ENCODE measurements at regions not wholly inside any gene's neighbourhood (a gene's known extent, or its start where the extent isn't known, plus 50 kb on each side); places are given as distances from the start of the nearest gene placed in this dataset.

DNA sequence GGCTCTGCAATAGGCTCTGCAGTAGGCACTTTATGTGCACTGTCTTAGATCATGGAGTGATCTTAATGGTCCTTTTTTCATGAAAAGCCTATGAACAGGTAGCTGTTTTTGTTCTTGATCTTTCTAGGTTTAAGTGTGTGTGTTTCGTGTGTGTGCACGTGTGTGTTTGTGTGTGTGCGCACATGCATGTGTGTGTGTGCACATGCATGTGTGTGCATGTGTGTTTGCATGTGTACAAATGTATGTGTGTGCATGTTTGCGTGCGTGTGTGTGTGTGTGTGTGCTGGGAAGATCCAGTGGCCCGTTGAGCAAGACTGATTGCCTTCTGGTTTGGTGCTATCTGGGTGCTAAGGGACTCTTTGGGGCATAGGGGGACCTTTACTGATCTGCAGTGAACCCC is 334.8 kb downstream of the GLRX3 start:
- peaks cover 100% of the 10 kb centered on the region for H3K9me3 Mint-ChIP-seq
- no peak overlapping the region for H3K4me3 Mint-ChIP-seq
- Histone ChIP-seq H3K36me3 (ENCODE audit: insufficient read depth) (no peaks in the 10 kb centered on the region; the same call in 1 of the 2 replicates), H3F3A (replicated peaks; ENCODE audit: low read depth) (no peaks in the 10 kb centered on the region), H3K79me2 (replicated peaks; ENCODE audit: insufficient read depth) (no peaks in the 10 kb centered on the region), H3K27me3 (ENCODE audit: insufficient read depth) (no peaks in the 10 kb centered on the region), H3K4me2 (no peak overlapping the region), H4K20me1 (replicated peaks; ENCODE audit: insufficient read depth) (no peaks in the 10 kb centered on the region), H3K27ac (ENCODE audit: low read depth) (no peak overlapping the region), H3K4me1 (ENCODE audit: insufficient read depth) (no peaks in the 10 kb centered on the region), H3K9me2 (ENCODE audit: insufficient read depth) (no peaks in the 10 kb centered on the region), H2AFZ (no peak overlapping the region), H3K4me3 (no peak overlapping the region)
- H3K4me1 Mint-ChIP-seq = no peaks in the 10 kb centered on the region
- TF ChIP-seq ZNF462 (CRISPR knock-in tag; IDR thresholded peaks at IDR 0.05) = no peak
- TF ChIP-seq, protein P1, sequence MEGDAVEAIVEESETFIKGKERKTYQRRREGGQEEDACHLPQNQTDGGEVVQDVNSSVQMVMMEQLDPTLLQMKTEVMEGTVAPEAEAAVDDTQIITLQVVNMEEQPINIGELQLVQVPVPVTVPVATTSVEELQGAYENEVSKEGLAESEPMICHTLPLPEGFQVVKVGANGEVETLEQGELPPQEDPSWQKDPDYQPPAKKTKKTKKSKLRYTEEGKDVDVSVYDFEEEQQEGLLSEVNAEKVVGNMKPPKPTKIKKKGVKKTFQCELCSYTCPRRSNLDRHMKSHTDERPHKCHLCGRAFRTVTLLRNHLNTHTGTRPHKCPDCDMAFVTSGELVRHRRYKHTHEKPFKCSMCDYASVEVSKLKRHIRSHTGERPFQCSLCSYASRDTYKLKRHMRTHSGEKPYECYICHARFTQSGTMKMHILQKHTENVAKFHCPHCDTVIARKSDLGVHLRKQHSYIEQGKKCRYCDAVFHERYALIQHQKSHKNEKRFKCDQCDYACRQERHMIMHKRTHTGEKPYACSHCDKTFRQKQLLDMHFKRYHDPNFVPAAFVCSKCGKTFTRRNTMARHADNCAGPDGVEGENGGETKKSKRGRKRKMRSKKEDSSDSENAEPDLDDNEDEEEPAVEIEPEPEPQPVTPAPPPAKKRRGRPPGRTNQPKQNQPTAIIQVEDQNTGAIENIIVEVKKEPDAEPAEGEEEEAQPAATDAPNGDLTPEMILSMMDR (conservative IDR thresholded peaks at IDR 0.05; ENCODE audit: low read depth in 2 of 2) = no peak
- ATAC-seq = no peak
- H3K36me3 Mint-ChIP-seq (ENCODE audit: low read depth) = peaks cover 57% of the 10 kb centered on the region
- H3K27me3 Mint-ChIP-seq (ENCODE audit: insufficient read depth, low read depth, poor library complexity) = peaks cover under 1% of the 10 kb centered on the region
- DNase-seq (ENCODE audit: low spot score) = no peak
- H3K27ac Mint-ChIP-seq = no peak overlapping the region

GRCh38 chr10:130471486-130471885 is 335.3 kb downstream of the GLRX3 start:
- H3K79me2 ChIP-seq (replicated peaks; ENCODE audit: insufficient read depth) = no peaks in the 10 kb centered on the region
- Mint-ChIP-seq H3K4me1 (no peaks in the 10 kb centered on the region), H3K9me3 (peaks cover 100% of the 10 kb centered on the region), H3K36me3 (ENCODE audit: low read depth) (peaks cover 59% of the 10 kb centered on the region), H3K27me3 (ENCODE audit: insufficient read depth, low read depth, poor library complexity) (peaks cover 2% of the 10 kb centered on the region), H3K27ac (no peak overlapping the region), H3K4me3 (no peak overlapping the region)
- no peaks in the 10 kb centered on the region; the same call in 1 of the 2 replicates for H3K36me3 ChIP-seq (ENCODE audit: insufficient read depth)
- no peaks in the 10 kb centered on the region for H3K27me3 ChIP-seq (ENCODE audit: insufficient read depth)
- no peaks in the 10 kb centered on the region for H3K4me1 ChIP-seq (ENCODE audit: insufficient read depth)
- ATAC-seq (no peak), DNase-seq (ENCODE audit: low spot score) (no peak)
- no peak overlapping the region for H2AFZ ChIP-seq
- no peak overlapping the region for H3K27ac ChIP-seq (ENCODE audit: low read depth)
- H3F3A ChIP-seq (replicated peaks; ENCODE audit: low read depth) = no peaks in the 10 kb centered on the region
- H3K4me3 ChIP-seq = no peak overlapping the region
- H3K4me2 ChIP-seq = no peak overlapping the region
- H4K20me1 ChIP-seq (replicated peaks; ENCODE audit: insufficient read depth) = no peaks in the 10 kb centered on the region
- H3K9me2 ChIP-seq (ENCODE audit: insufficient read depth) = no peaks in the 10 kb centered on the region
- TF ChIP-seq STAT1 (IDR thresholded peaks at IDR 0.05; ENCODE audit: unreplicated experiment) = no peak
- TF ChIP-seq, protein P2, sequence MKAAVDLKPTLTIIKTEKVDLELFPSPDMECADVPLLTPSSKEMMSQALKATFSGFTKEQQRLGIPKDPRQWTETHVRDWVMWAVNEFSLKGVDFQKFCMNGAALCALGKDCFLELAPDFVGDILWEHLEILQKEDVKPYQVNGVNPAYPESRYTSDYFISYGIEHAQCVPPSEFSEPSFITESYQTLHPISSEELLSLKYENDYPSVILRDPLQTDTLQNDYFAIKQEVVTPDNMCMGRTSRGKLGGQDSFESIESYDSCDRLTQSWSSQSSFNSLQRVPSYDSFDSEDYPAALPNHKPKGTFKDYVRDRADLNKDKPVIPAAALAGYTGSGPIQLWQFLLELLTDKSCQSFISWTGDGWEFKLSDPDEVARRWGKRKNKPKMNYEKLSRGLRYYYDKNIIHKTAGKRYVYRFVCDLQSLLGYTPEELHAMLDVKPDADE (IDR thresholded peaks at IDR 0.05) = no peak
- no peak for TF ChIP-seq JUNB (IDR thresholded peaks at IDR 0.05; ENCODE audit: unreplicated experiment)
- no peak for TF ChIP-seq ZNF331 (CRISPR knock-in tag; IDR thresholded peaks at IDR 0.05; ENCODE audit: low read depth)
- TF ChIP-seq POLR2AphosphoS5 (IDR thresholded peaks at IDR 0.05; ENCODE audit: low read depth) = no peak
- TF ChIP-seq, protein P1 (conservative IDR thresholded peaks at IDR 0.05; ENCODE audit: low read depth in 2 of 2) = no peak
- no peak for TF ChIP-seq NANOG (IDR thresholded peaks at IDR 0.05; ENCODE audit: borderline replicate concordance)

Measured in GM23338 (cell line).